ENCODE measurements at regions not wholly inside any gene's neighbourhood (a gene's known extent, or its start where the extent isn't known, plus 50 kb on each side); places are given as distances from the start of the nearest gene placed in this dataset.

GRCh38 chr18:28406533-28406932, 229.6 kb upstream of the CDH2 start:
- no peak for DNase-seq (ENCODE audit: low spot score)

DNA sequence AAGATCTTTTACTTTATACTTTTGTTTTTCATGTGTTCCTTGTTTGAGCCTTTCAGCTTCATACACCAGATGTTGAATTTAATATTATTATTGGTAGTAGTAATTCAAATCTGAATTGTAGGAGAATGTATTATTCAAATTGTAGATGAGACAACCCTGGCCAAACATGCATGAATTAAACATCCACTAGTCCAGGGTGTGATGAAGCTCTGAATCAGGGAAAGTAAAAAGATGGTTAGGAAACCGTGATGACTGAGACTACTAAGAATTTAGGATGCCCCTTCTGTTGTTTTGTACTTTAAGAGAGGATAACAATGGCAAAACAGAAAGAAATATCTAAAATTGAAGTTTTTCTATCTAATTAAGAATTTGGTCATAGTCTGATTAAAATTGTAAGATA, 227.8 kb upstream of the CDH2 start:
- no peak for DNase-seq (ENCODE audit: low spot score)

GRCh38 chr18:28399781-28400362, 222.9 kb upstream of the CDH2 start:
- no peak for DNase-seq (ENCODE audit: low spot score)

DNA sequence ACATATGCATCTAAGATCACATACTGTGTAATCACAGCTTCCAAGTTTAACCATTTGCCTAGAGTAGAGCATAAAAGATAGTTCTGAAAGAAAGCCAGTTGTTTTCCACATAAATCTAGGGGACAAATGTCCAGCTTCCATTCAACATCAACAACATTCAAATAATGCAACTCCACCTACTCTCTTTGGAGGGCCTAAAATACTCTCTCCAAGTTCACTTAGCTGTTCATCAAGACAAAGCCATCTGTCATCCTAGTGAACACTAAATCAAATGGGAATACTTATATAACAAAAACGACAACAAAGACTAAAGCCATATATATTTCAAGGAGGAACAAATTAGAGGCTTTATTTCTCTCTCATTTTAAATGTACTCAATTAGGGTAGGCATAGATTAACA, 221.5 kb upstream of the CDH2 start:
- DNase-seq (ENCODE audit: low spot score): no peak

GRCh38 chr18:28390022-28390421, 213.1 kb upstream of the CDH2 start:
- no peak for DNase-seq (ENCODE audit: low spot score)

DNA sequence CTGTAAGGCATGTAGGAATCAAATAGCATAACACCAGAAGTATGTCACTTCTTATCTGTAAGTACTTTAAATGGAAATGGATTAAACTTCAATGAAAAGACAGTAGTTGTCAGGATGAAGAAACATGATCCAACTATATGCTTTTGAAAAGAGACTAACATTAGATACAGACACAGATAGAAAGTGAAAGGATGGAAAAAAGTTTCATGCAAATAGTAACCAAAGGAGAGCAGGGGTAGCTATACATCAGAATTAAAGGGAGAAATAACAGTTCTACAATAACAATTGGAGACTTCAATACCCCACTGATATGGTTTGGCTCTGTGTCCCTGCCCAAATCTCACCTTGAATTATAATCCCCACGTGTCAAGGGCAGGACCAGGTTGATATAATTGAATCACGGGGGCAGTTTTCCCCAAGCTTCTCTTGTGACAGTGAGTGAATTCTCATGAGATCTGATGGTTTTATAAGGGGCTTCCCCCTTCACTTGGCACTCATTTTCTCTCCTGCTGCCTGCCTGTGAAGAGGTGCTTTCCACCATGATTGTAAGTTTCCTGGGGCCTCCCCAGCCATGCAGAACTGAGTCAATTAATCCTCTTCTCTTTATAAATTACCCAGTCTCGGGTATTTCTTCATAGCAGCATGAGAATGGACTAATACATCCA, 205.4 kb upstream of the CDH2 start:
- DNase-seq (ENCODE audit: low spot score): no peak

- DNase-seq (ENCODE audit: low spot score): no peak
These were observed 195.3 kb upstream of the CDH2 start for GRCh38 chr18:28372186-28372585.

GRCh38 chr18:28366676-28367075, 189.7 kb upstream of the CDH2 start:
- DNase-seq (ENCODE audit: low spot score): no peak

DNA sequence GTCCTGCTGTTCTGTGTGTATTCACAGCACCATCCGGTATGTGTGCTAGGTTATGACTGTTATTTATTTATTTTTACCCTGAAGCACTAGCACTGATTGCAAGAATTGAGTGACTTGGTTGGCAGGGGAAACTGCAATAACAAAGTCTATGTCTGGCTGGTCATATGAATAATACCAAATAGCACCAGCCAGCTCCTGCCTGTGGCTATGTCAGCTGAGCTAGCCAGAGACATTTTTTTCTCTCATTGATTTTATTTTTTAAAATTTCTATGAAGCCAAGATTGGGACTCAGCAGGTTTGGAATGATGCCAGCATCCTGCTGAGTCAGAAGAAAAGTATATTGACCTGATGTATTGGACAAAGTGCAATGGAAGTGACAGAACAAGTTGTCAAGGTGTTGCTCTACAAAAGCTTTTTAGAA, 188.5 kb upstream of the CDH2 start:
- no peak for DNase-seq (ENCODE audit: low spot score)

DNA sequence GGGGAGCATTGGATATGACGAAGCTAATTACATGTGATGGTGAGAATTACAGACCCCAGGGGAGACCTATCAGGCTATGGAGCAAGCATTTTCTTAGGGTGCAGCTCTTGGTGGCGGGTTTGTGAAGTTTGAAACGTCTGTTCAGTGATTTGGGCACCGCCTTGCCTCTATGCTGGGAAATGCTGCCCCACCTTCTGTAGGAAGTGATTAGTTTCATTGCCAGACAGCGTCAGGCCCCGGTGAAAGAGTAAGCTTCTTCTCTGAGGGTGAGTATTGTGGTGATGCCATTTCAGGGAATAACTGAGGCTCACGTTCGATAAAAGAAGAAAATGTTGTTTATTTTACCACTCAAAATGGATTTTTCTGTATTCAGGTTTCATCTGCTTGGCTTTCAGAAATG, 186.2 kb upstream of the CDH2 start:
- no peak for DNase-seq (ENCODE audit: low spot score)

DNA sequence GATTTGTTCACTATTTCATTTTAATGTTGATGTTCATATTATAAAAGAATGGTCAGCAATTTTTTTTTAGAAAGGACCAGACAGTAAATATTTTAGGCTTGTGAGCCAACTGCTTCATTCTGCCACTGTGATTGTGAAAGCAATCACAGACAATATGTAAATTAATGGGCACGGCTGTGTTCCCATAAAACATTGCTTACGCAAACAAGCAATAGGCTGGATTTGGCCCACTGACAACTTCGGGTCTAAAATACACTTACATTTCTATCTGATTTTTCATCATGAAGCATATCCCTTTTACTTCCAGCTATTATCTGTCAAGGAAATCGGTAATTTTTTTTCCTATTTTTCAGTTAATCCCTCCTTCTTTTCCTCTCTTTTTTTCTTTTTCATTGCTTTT, 182.2 kb upstream of the CDH2 start:
- no peak for DNase-seq (ENCODE audit: low spot score)

GRCh38 chr18:28357766-28358401, 181.0 kb upstream of the CDH2 start:
- DNase-seq (ENCODE audit: low spot score): peak; percentile 26

- DNase-seq (ENCODE audit: low spot score): no peak
These were observed 173.9 kb upstream of the CDH2 start for GRCh38 chr18:28350821-28351220.

- no peak for DNase-seq (ENCODE audit: low spot score)
These were observed 165.3 kb upstream of the CDH2 start for GRCh38 chr18:28342231-28342630.

- DNase-seq (ENCODE audit: low spot score): no peak
These were observed 161.4 kb upstream of the CDH2 start for GRCh38 chr18:28338316-28338715.

DNA sequence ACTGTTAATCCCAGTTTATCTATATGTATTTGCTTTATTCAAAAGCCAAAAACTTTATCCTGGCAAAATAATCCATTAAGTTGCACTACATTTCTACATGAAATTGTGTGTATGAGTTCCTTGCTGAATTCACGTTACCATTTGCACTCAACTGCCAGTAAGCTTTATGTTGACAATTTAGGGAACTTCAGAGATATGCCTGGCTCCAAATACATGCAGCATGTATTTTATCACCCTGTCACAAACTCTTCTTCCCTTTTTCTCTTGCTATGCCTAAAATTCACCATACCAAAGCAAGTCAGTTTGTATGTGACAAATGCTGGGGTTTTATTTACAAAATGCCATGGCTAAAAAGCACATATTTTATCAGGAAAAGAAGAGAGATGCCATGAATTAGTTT, 157.6 kb upstream of the CDH2 start:
- no peak for DNase-seq (ENCODE audit: low spot score)

- DNase-seq (ENCODE audit: low spot score): no peak
These were observed 155.1 kb upstream of the CDH2 start for GRCh38 chr18:28332071-28332470.

DNA sequence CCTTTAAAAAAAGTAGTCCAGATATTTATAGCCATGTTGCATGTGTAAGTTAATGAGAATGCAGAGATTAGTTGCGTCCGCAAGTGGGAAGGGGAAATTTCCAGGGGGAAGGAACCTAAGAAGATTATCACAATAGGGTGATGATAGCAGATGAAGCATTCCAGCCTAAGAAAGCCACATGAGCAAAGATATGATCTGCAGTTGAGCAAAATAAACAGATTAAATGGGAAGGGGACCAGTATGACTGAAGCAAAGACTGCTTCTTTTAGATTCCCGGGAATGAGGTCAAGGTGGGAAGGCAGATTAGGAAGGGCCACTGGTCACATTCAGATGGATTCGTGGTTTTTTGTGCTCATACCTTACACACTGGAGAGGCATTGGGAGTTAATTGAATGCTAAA, 154.6 kb upstream of the CDH2 start:
- no peak for DNase-seq (ENCODE audit: low spot score)

DNA sequence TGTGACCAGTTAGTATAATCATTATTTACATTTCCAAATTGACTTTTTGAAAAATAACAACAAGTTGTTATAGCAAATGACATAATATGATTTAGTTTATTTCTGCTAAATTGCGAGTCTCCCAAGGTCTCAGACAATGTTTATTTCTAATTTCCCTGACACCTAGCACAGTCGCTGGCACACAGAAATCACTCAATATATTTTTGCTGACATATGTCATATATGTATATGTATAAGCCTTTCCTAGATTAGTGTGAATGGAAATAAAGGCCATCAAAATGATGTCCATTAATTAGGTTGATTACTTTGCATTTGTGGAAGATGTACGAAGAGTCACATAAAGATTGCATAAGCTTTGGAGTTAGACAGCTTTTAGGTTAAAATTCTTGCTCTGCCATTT, 136.7 kb upstream of the CDH2 start:
- DNase-seq (ENCODE audit: low spot score): no peak

DNA sequence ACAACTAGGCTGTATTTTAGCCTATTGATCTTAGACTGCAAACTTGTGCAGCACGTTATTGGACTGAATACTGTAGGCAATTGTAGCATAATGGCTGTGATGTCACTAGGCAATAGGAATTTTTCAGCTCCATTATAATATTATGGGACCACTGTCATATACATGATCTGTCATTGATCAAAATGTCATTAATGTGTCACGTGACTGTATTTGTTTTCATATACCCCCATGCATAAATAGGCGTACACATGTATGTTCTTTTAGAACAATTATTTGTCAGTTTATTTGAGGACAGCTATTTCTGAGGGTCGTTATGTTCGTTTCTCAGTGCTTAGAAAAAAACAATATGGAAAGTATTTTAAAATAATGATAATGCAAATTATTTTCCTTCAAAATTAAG, 111.9 kb upstream of the CDH2 start:
- DNase-seq (ENCODE audit: low spot score): no peak

GRCh38 chr18:28287146-28287545, 110.2 kb upstream of the CDH2 start:
- DNase-seq (ENCODE audit: low spot score): no peak

GRCh38 chr18:28284132-28284531, 107.2 kb upstream of the CDH2 start:
- no peak for DNase-seq (ENCODE audit: low spot score)

DNA sequence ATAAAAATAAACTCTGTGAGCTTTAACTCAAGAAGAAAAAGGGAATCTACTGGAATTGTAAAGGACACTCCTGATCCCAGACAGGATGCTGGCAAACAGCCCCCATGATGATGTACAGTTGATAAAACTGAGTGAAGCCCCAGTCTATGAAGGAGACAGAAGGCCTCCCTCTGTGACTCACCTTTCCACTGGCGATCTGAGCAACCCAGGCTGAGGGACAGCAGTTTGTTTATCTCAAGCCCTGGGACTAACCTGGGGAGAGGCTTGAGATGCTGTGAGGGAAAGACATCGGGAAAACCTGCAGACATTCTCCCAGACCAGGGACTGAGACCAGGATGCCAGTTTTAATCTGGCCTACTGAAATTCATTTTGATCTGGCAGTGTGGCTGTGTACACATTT, 104.5 kb upstream of the CDH2 start:
- no peak for DNase-seq (ENCODE audit: low spot score)

- DNase-seq (ENCODE audit: low spot score): no peak
These were observed 92.8 kb upstream of the CDH2 start for GRCh38 chr18:28269750-28270149.
